Lower leg skin (tissue), 3 donors: ENCODE measurements at regions not wholly inside any gene's neighbourhood (a gene's known extent, or its start where the extent isn't known, plus 50 kb on each side); places are given as distances from the start of the nearest gene placed in this dataset.

Experiments used
- CTCF ChIP-seq, 3 donors: fragments of 450-650 bp; IDR thresholded peaks; one replicate each; pipeline ENCODE4 v1.5.1; 2016; ENCODE audit warnings: antibody characterized with exemption in 3 of 3, mild to moderate bottlenecking in 3 of 3, moderate library complexity in 2 of 3
- POLR2A ChIP-seq, 2 donors: fragments of 450-650 bp; IDR thresholded peaks; one replicate each; pipeline ENCODE4 v1.6.1; 2016 to 2017; ENCODE audit warnings: antibody characterized with exemption in 2 of 2, mild to moderate bottlenecking in 1 of 2, moderate library complexity in 1 of 2

GRCh38 chr15:62498278-62498677, 333.2 kb upstream of the C2CD4B start:
- TF ChIP-seq POLR2A (IDR thresholded peaks at IDR 0.05): no peak
- no peak for TF ChIP-seq CTCF (IDR thresholded peaks at IDR 0.05)
